HG03103 (cell line): ENCODE measurements at regions not wholly inside any gene's neighbourhood (a gene's known extent, or its start where the extent isn't known, plus 50 kb on each side); places are given as distances from the start of the nearest gene placed in this dataset.

ENCODE experiments used
- ATAC-seq: cut with Tn5 transposase; IDR thresholded peaks from one replicate; pipeline ENCODE4 v1.9.1; 2021; ENCODE audit warnings: low read depth; ENCODE audit not compliant: unreplicated experiment

- no peak for ATAC-seq
Measured at GRCh38 chr4:96295143-96295741, 455.3 kb downstream of the PDHA2 start.

- no peak for ATAC-seq
Measured at GRCh38 chr4:96301715-96302114, 461.8 kb downstream of the PDHA2 start.

GRCh38 chr4:96305030-96305429 lies 465.1 kb downstream of the PDHA2 start:
- no peak for ATAC-seq

- no peak for ATAC-seq
Measured at GRCh38 chr4:96312046-96312685, 472.3 kb downstream of the PDHA2 start.

- no peak for ATAC-seq
Measured at GRCh38 chr4:96315815-96316214, 475.9 kb downstream of the PDHA2 start.

GRCh38 chr4:96316776-96317175 lies 476.9 kb downstream of the PDHA2 start:
- no peak for ATAC-seq

GRCh38 chr4:96317891-96318290 lies 478.0 kb downstream of the PDHA2 start:
- no peak for ATAC-seq

GRCh38 chr4:96326846-96327245 lies 487.0 kb downstream of the PDHA2 start:
- ATAC-seq = no peak

GRCh38 chr4:96342196-96342595 lies 502.3 kb downstream of the PDHA2 start:
- no peak for ATAC-seq

- ATAC-seq = no peak
Measured at GRCh38 chr4:96342790-96343455, 503.0 kb downstream of the PDHA2 start.

- ATAC-seq = no peak
Measured at GRCh38 chr4:96343836-96344235, 503.9 kb downstream of the PDHA2 start.

- no peak for ATAC-seq
Measured at GRCh38 chr4:96347582-96347981, 507.7 kb downstream of the PDHA2 start.

- no peak for ATAC-seq
Measured at GRCh38 chr4:96352051-96352517, 512.2 kb downstream of the PDHA2 start.

GRCh38 chr4:96354036-96354712 lies 514.3 kb downstream of the PDHA2 start:
- ATAC-seq = no peak

- ATAC-seq = no peak
Measured at GRCh38 chr4:96355414-96355813, 515.5 kb downstream of the PDHA2 start.

- ATAC-seq = no peak
Measured at GRCh38 chr4:96356591-96357370, 516.9 kb downstream of the PDHA2 start.

- no peak for ATAC-seq
Measured at GRCh38 chr4:96366632-96367031, 526.7 kb downstream of the PDHA2 start.

GRCh38 chr4:96375367-96375766 lies 535.5 kb downstream of the PDHA2 start:
- ATAC-seq = no peak

- no peak for ATAC-seq
Measured at GRCh38 chr4:96379524-96379923, 539.6 kb downstream of the PDHA2 start.

- no peak for ATAC-seq
Measured at GRCh38 chr4:96380106-96380505, 540.2 kb downstream of the PDHA2 start.

GRCh38 chr4:96383349-96383748 lies 543.5 kb downstream of the PDHA2 start:
- no peak for ATAC-seq
